Skeletal muscle tissue (tissue), 3 donors: ENCODE measurements at regions not wholly inside any gene's neighbourhood (a gene's known extent, or its start where the extent isn't known, plus 50 kb on each side); places are given as distances from the start of the nearest gene placed in this dataset.

Experiments used
- H3K27ac ChIP-seq: one replicate; pipeline ENCODE4 v1.7.0; 2013; ENCODE audit warnings: mild to moderate bottlenecking, low read depth, low read length, inconsistent platforms
- H3K27me3 ChIP-seq, 3 donors: one replicate each; pipeline ENCODE4 v1.7.0; 2013; ENCODE audit warnings: low read length in 3 of 3; ENCODE audit not compliant: control insufficient read depth in 3 of 3, insufficient read depth in 3 of 3
- H3K36me3 ChIP-seq, 3 donors: one replicate each; pipeline ENCODE4 v1.7.0; 2013; ENCODE audit warnings: low read length in 3 of 3; ENCODE audit not compliant: control insufficient read depth in 3 of 3, insufficient read depth in 3 of 3
- H3K4me1 ChIP-seq, 3 donors: one replicate each; pipeline ENCODE4 v1.7.0; 2013; ENCODE audit warnings: low read length in 3 of 3, mild to moderate bottlenecking in 3 of 3; ENCODE audit not compliant: control insufficient read depth in 3 of 3, insufficient read depth in 3 of 3
- H3K4me3 ChIP-seq, 3 donors: one replicate each; pipeline ENCODE4 v1.7.0; 2013; ENCODE audit warnings: low read length in 3 of 3
- H3K9ac ChIP-seq, 3 donors: one replicate each; pipeline ENCODE4 v1.7.0; 2013; ENCODE audit warnings: low read length in 3 of 3, mild to moderate bottlenecking in 3 of 3, moderate library complexity in 2 of 3, low read depth in 1 of 3
- H3K9me3 ChIP-seq, 3 donors: one replicate each; pipeline ENCODE4 v1.7.0; 2013; ENCODE audit warnings: low read length in 3 of 3; ENCODE audit not compliant: control insufficient read depth in 3 of 3
- donor health status: Osteomylitis.

DNA sequence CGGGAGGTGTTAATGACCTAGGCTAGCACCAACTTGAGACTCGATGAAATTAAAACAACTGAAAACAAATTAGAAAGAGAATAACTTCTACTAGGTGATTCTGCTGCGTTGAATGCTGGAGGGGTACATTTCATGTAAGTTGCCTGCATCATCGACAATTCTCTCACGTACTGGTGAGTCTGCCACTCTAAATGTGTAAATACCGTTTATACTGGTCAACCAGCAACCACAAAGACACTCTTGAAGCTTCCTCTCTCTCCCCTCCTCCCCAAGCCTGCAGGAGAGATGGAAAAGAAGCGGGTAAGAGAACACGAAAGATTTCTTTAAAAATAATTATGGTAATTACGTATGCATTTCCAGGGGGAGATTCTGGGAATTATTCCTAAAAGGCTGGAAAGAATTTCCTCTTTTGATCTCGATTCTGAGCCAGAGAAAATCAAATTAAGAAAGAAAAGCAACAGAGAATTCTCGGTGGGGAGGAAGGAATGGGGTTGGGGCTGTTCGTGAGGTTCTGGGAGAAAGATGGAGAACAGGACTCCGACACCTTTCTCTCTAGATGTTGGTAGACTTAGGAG is 68.6 kb upstream of the MRTFB start:
- peak overlapping the region in 2 of 3 donors; percentile 17 to 76 for H3K9ac ChIP-seq
- peaks cover 35 to 43% (median 40%) of the 10 kb centered on the region in 3 donors for H3K4me1 ChIP-seq

DNA sequence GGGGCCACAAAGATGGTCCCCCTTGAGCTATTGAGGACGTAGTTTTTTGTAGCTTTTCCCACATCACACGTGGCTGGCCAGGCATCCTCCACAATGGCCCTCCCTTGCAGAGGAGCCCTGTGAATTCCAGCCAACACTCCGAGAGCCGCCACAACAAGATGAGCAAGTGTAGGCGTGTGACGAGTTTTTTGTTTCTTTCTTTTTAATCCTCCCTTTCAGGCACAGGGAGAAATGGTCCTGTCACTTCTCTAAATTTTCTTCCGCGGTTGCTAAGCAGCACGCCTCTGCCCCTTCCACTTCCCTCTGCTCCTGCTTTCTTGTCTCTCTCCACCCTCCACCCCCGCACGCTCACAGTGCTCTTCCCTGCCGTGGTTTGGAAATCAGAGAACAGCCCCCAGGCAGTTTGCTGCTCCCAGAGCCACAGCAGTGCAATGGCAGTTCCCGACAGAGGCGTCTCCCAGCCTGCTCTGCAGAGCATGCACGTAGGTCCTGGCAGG is 68.0 kb upstream of the MRTFB start:
- peak overlapping the region; percentile 73 for H3K27ac ChIP-seq
- H3K4me1 ChIP-seq, result peaks cover 35 to 46% (median 40%) of the 10 kb centered on the region in 3 donors
- H3K27me3 ChIP-seq, result no peaks in the 10 kb centered on the region
- H3K4me3 ChIP-seq, result peak overlapping the region; percentile 68 to 73 (median 72)
- H3K9ac ChIP-seq, result peak overlapping the region; percentile 17 to 76 (median 62)
- H3K36me3 ChIP-seq, result no peaks in the 10 kb centered on the region
- H3K9me3 ChIP-seq, result no peaks in the 10 kb centered on the region

More for the DNA sequence above, 68.6 kb upstream of the MRTFB start:
- H3K9me3 ChIP-seq, result no peaks in the 10 kb centered on the region
- peak overlapping the region; percentile 68 to 73 (median 72) for H3K4me3 ChIP-seq
- no peaks in the 10 kb centered on the region for H3K27me3 ChIP-seq
- peak overlapping the region; percentile 73 for H3K27ac ChIP-seq
- H3K36me3 ChIP-seq, result no peaks in the 10 kb centered on the region

DNA sequence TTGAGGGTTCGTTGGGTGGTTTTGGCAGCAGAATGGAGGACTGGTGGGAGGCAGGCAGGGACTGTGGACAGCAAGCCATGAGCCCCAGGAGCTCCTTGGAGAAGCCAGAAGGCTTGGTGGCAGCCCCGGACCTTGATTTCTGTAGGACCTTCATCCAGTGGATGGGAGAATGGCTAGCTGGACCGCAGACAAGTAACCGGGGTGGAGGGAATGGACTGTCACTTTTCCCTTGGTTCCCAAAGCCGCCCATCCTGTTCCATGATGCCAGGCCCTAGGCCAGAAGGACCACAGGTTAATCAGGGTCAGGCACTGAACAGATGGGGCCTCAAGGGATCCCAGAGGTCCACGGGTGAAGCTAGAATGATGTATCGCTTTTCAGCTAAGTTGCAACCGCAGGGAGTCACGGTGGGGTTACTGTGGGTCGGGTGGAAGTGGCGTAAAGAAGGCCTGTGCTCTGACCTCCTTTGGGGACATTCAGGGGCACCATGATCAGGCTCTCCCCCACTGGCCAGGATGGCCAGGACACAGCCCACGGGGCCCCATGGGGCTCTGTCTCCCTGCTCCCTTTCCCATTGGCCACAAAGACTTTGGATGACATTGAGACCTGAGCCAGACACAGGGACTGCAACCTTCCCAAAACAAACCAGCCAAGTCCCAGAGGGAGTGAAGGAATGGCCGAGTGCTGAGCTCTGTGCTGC is 66.9 kb upstream of the MRTFB start:
- no peaks in the 10 kb centered on the region for H3K27me3 ChIP-seq
- H3K9ac ChIP-seq, result peak overlapping the region in 1 of 3 donors; percentile 25
- no peaks in the 10 kb centered on the region for H3K9me3 ChIP-seq
- no peaks in the 10 kb centered on the region for H3K36me3 ChIP-seq
- peaks cover 35 to 47% (median 37%) of the 10 kb centered on the region in 3 donors for H3K4me1 ChIP-seq
- H3K4me3 ChIP-seq, result peak overlapping the region in 1 of 3 donors; percentile 22
- H3K27ac ChIP-seq, result peak overlapping the region; percentile 73

DNA sequence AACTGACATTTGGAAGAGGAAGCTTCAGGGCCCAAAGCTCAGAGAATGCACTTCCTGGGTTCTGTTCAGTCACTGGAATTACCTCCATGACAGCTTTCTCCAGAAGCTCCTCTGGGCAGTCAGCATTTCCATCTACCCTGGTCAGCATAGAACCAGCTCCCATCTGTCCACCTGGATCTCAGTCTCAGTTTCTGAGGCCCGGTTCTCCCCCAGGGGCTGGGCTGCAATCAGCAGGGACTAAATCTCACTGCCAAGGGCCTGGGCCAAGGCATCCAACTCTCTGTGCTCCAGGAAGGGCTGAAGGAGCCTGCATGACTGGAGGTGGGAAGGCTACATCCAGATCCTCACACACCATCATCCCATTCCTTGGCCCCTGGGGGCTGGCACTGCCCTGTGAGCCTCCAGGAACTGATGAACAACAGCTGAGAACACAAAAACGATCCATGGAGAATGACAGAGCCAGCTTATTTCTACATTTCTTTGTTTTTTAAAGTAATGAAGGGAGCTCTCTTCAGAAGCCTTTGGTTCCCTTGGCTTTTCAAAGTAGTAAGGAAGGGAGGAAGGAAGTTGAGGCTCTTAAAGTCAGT is 66.3 kb upstream of the MRTFB start:
- H3K4me3 ChIP-seq, result peak overlapping the region in 1 of 3 donors; percentile 13
- peaks cover 30 to 43% (median 31%) of the 10 kb centered on the region in 3 donors for H3K4me1 ChIP-seq
- H3K27ac ChIP-seq, result peak overlapping the region; percentile 73
- no peaks in the 10 kb centered on the region for H3K36me3 ChIP-seq
- no peaks in the 10 kb centered on the region for H3K9me3 ChIP-seq
- H3K9ac ChIP-seq, result peak overlapping the region in 1 of 3 donors; percentile 25
- H3K27me3 ChIP-seq, result no peaks in the 10 kb centered on the region

DNA sequence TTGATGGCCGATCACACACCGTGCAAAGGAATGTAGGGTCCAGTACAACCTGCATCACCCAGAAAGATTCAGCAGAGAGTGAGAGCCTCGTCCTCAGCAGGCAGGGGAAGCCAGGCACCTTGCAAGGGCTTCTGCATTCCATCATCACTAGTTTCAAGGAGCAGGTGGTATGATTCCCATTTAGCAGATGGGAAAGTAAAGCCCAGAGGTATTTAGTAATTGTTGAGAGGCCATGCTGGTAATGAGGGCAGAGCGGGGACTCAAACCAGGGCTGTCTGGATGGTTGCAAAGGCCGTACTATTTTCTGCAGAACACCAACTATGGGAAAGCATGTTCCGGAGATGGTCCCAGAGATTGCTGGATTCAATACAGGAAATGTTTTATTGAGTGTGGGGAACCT is 65.8 kb upstream of the MRTFB start:
- peak overlapping the region; percentile 73 for H3K27ac ChIP-seq
- H3K4me1 ChIP-seq, result peaks cover 26 to 38% (median 26%) of the 10 kb centered on the region in 3 donors
- H3K9me3 ChIP-seq, result no peaks in the 10 kb centered on the region
- no peak overlapping the region for H3K9ac ChIP-seq
- H3K27me3 ChIP-seq, result no peaks in the 10 kb centered on the region
- H3K4me3 ChIP-seq, result no peak overlapping the region
- no peaks in the 10 kb centered on the region for H3K36me3 ChIP-seq

DNA sequence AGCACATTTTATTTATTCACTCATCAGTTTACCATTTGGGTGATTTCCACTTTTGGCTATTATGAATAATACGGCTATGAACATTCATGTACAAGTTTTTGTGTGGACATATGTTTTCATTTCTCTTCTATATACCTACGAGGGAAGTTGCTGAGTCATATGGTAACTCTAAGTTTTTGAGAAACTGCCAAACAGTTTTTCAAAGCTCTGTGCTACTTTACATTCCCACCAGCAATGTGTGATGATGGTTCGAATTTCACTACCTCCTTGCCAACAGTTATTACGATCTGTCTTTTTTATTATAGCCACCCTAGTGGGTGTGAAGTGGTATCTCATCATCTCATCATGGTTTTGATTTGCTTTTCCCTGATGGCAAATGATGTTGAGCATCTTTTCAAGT is 63.7 kb upstream of the MRTFB start:
- H3K27me3 ChIP-seq, result no peaks in the 10 kb centered on the region
- no peaks in the 10 kb centered on the region for H3K9me3 ChIP-seq
- H3K9ac ChIP-seq, result no peak overlapping the region
- no peak overlapping the region for H3K27ac ChIP-seq
- no peak overlapping the region for H3K4me3 ChIP-seq
- H3K36me3 ChIP-seq, result no peaks in the 10 kb centered on the region
- peaks cover 27 to 34% (median 29%) of the 10 kb centered on the region in 3 donors for H3K4me1 ChIP-seq

DNA sequence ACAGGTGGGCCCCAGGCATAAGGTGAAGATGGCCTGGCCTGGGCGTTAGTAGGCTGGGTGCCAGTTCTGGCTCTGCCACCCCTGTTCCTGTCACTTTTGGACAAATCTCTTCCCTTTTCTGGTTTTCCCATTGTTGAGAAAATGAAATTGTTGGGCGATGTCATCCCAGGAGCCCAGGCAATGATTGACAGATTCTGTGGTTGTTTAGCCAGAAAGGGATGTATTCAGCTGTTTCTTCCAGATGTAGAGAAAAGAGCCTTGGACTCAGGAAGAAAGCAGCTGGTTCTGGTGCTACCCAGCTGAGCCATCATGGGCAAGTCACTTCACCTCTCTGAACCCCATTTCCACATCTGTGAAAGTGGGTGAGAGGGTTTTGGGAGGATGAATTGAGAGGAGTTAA is 60.1 kb upstream of the MRTFB start:
- H3K4me1 ChIP-seq, result peaks cover 23 to 29% (median 27%) of the 10 kb centered on the region in 3 donors

DNA sequence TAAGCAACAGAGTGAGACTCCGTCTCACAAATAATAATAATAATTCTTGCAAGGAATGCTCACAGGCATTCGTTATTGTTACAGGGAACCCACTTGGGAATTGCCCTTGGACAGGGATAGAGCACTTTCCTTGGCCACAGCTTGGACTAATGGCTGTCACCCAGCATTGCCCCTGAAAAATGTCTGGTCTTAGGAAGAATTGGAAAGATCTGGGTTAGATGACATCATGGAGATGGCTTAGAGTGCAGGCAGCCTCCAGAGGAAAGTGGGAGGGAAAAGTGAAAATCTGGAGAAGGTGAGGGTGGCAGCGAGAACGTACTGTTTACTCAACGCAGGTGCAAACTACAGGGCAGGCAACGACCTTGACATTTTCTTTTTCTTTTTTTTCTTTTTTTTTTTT is 59.3 kb upstream of the MRTFB start:
- Histone ChIP-seq H3K36me3 (no peaks in the 10 kb centered on the region), H3K9ac (peak overlapping the region in 1 of 3 donors; percentile 21), H3K4me3 (no peak overlapping the region), H3K27ac (no peak overlapping the region), H3K27me3 (no peaks in the 10 kb centered on the region), H3K9me3 (no peaks in the 10 kb centered on the region), H3K4me1 (peaks cover 27 to 33% (median 27%) of the 10 kb centered on the region in 3 donors)

More for the DNA sequence above, 60.1 kb upstream of the MRTFB start:
- Histone ChIP-seq H3K27me3 (no peaks in the 10 kb centered on the region), H3K27ac (no peak overlapping the region), H3K9me3 (no peaks in the 10 kb centered on the region), H3K36me3 (no peaks in the 10 kb centered on the region), H3K4me3 (no peak overlapping the region), H3K9ac (no peak overlapping the region)

DNA sequence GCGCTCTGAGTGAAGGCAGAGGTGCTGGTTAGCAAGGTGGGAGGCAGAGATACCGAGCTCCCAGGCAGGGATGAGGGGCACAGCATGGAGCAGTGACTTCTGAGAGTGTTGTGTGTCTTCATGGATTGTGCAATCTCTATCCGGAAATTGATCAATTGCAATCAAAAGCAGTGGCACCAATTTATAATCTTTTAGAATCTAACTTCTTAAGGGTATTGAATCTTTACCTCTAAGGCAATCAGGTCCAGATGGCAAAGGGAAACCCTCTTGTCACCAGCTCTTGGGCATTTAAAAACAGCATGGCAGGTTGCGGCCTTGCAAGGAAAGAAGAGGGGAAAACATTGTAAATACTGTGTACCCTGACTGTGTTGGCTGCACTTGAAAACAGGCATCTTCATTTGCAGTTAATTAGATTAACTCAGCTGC is 58.0 kb upstream of the MRTFB start:
- no peaks in the 10 kb centered on the region for H3K36me3 ChIP-seq
- H3K9me3 ChIP-seq, result no peaks in the 10 kb centered on the region
- H3K9ac ChIP-seq, result peak overlapping the region in 2 of 3 donors; percentile 11 to 55
- no peaks in the 10 kb centered on the region for H3K27me3 ChIP-seq
- H3K4me1 ChIP-seq, result peaks cover 27 to 30% (median 27%) of the 10 kb centered on the region in 3 donors
- peak overlapping the region; percentile 65 for H3K27ac ChIP-seq
- H3K4me3 ChIP-seq, result peak overlapping the region; percentile 6 to 57 (median 46)
